Activated CD4-positive, CD25-positive, alpha-beta regulatory T cell treated with anti-CD3 and anti-CD28 coated beads, Interleukin-2, amount 50 U/mL, for 24 hours (primary cell): ENCODE measurements at regions not wholly inside any gene's neighbourhood (a gene's known extent, or its start where the extent isn't known, plus 50 kb on each side); places are given as distances from the start of the nearest gene placed in this dataset.
"Not testable (repeated sequence)": the region's sequence is repeated elsewhere in the genome, so short reads cannot be mapped to it uniquely, and the experiment has no call there.

Source experiments
- ATAC-seq, 2 donors: fragments of 150-1000 bp; cut with Tn5 transposase; one replicate each; pipeline ENCODE4 v1.10.0; 2021; ENCODE audit warnings: mild to moderate bottlenecking in 1 of 2, moderate library complexity in 1 of 2

GRCh38 chr16:29233705-29234404 lies 172.7 kb downstream of the NPIPB11 start:
- not testable (repeated sequence) for ATAC-seq

GRCh38 chr16:29232811-29233704 lies 173.5 kb downstream of the NPIPB11 start:
- ATAC-seq = no peak

GRCh38 chr16:29232160-29232705 lies 174.3 kb downstream of the NPIPB11 start:
- ATAC-seq = not testable (repeated sequence)

GRCh38 chr16:29231244-29231643 lies 175.3 kb downstream of the NPIPB11 start:
- no peak for ATAC-seq

- no peak for ATAC-seq
Observed at GRCh38 chr16:29230671-29231096, 175.8 kb downstream of the NPIPB11 start.

GRCh38 chr16:29230006-29230668 lies 176.4 kb downstream of the NPIPB11 start:
- ATAC-seq = not testable (repeated sequence)

- not testable (repeated sequence) for ATAC-seq
Observed at GRCh38 chr16:29229616-29230005, 176.9 kb downstream of the NPIPB11 start.

- ATAC-seq = not testable (repeated sequence)
Observed at GRCh38 chr16:29228664-29229611, 177.6 kb downstream of the NPIPB11 start.

GRCh38 chr16:29227751-29228663 lies 178.5 kb downstream of the NPIPB11 start:
- peak; percentile 88 to 92 for ATAC-seq

- no peak for ATAC-seq
Observed at GRCh38 chr16:29226782-29227181, 179.7 kb downstream of the NPIPB11 start.

- ATAC-seq = not testable (repeated sequence)
Observed at GRCh38 chr16:29224675-29225074, 181.8 kb downstream of the NPIPB11 start.

- not testable (repeated sequence) for ATAC-seq
Observed at GRCh38 chr16:29222615-29223014, 183.9 kb downstream of the NPIPB11 start.

- not testable (repeated sequence) for ATAC-seq
Observed at GRCh38 chr16:29222008-29222407, 184.5 kb downstream of the NPIPB11 start.

GRCh38 chr16:29221281-29221955 lies 185.1 kb downstream of the NPIPB11 start:
- not testable (repeated sequence) for ATAC-seq

GRCh38 chr16:29220647-29221191 lies 185.8 kb downstream of the NPIPB11 start:
- ATAC-seq = not testable (repeated sequence)

- ATAC-seq = not testable (repeated sequence)
Observed at GRCh38 chr16:29219966-29220646, 186.4 kb downstream of the NPIPB11 start.

GRCh38 chr16:29219562-29219961 lies 186.9 kb downstream of the NPIPB11 start:
- ATAC-seq = not testable (repeated sequence)

GRCh38 chr16:29218649-29219048 lies 187.9 kb downstream of the NPIPB11 start:
- ATAC-seq = not testable (repeated sequence)

GRCh38 chr16:29218171-29218570 lies 188.3 kb downstream of the NPIPB11 start:
- ATAC-seq = not testable (repeated sequence)
